ENCODE measurements at regions not wholly inside any gene's neighbourhood (a gene's known extent, or its start where the extent isn't known, plus 50 kb on each side); places are given as distances from the start of the nearest gene placed in this dataset.

- no peak for TF ChIP-seq EP300 (IDR thresholded peaks at IDR 0.05; ENCODE audit: low read depth)
- TF ChIP-seq CTCF (IDR thresholded peaks at IDR 0.05), result no peak
- TF ChIP-seq POLR2A (IDR thresholded peaks at IDR 0.05), result no peak
These were observed 103.7 kb upstream of the ATP8B1 start for GRCh38 chr18:57906852-57907251.

Measured in transverse colon (tissue), 3 donors.